GM23248 (cell line): ENCODE measurements at regions not wholly inside any gene's neighbourhood (a gene's known extent, or its start where the extent isn't known, plus 50 kb on each side); places are given as distances from the start of the nearest gene placed in this dataset.

Experiments used
- EZH2 ChIP-seq: fragments of 200-600 bp; sonication (generic); IDR thresholded peaks from 2 replicates; pipeline ENCODE4 v1.6.1; 2018; ENCODE audit warnings: antibody characterized with exemption, mild to moderate bottlenecking; ENCODE audit not compliant: insufficient read depth, poor library complexity, severe bottlenecking
- EZH2phosphoT487 ChIP-seq: fragments of 200-600 bp; sonication (generic); IDR thresholded peaks from 2 replicates; pipeline ENCODE4 v1.6.1; 2018; ENCODE audit warnings: antibody characterized with exemption, moderate library complexity, mild to moderate bottlenecking, low read depth; ENCODE audit not compliant: insufficient read depth

DNA sequence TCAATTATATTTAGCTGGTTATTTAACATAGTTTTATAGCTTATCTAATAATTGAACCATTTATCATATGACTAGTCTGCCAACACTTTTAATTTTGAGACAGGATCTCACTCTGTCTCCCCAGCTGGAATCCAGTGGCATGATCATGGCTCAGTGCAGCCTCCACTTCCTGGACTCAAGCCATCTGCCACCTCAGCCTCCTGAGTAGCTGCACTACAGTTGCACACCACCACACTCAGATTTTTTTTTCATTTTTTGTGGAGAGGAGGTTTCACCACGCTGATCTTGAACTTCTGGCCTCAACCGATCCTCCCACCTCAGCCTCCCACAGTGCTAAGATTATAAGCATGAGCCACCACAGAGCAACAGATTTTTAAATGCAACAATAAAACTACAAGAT is 151.4 kb upstream of the MDGA2 start:
- TF ChIP-seq EZH2 (no peak), EZH2phosphoT487 (no peak)
